ENCODE measurements at regions not wholly inside any gene's neighbourhood (a gene's known extent, or its start where the extent isn't known, plus 50 kb on each side); places are given as distances from the start of the nearest gene placed in this dataset.

DNA sequence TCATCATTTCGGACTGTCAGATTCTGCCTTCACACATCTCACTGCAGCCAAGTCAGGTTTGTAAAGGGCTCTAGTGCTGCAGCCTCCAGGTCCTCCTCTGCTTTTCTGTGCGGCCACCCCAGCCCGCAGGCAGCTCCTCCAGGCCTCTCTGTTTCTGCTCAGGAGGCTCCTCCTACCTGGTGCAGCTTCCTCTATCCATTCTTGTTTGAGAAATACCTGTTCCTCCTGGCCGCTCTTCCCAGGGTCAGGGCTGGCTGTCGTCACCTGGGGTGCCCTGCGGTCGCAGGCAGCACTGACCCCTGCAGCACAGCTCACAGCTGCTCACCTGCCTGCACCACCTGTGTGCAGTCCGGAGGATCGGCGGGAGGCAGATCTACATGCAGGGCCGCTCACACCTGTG is 387.7 kb upstream of the IRX4 start:
- no peaks in the 10 kb centered on the region for H3K36me3 ChIP-seq (ENCODE audit: control insufficient read depth in 1 of 2, insufficient read depth in 2 of 2, low read length in 2 of 2)
- no peak overlapping the region for H2AFZ ChIP-seq (ENCODE audit: low read depth, low read length, poor library complexity, severe bottlenecking)
- ATAC-seq (no peak), DNase-seq (ENCODE audit: low read depth, low spot score) (no peak)
- TF ChIP-seq YY1 (IDR thresholded peaks at IDR 0.05; ENCODE audit: extremely low read depth, insufficient replicate concordance, low read depth, low read length) (no peak), ATF3 (IDR thresholded peaks at IDR 0.05) (no peak)
- no peak overlapping the region for H3K4me2 ChIP-seq (ENCODE audit: low read length)
- ChIA-PET RAD21 (ENCODE audit: low non-redundant PET in 1 of 2, low total read pairs in 2 of 2, uncharacterized antibody in 2 of 2, unreplicated experiment in 2 of 2) (no interaction called here), POLR2A (no interaction called here), CTCF (no interaction called here)
- H3K4me1 ChIP-seq (ENCODE audit: control insufficient read depth in 1 of 2, insufficient read depth in 2 of 2, low read length in 2 of 2), result no peaks in the 10 kb centered on the region
- no peaks in the 10 kb centered on the region for H3K27me3 ChIP-seq (ENCODE audit: insufficient read depth, low read length)
- H3K4me3 ChIP-seq (replicated peaks in 1 of 2; ENCODE audit: low read depth in 1 of 2, low read length in 2 of 2), result no peak overlapping the region
- no peak overlapping the region for H3K9ac ChIP-seq (ENCODE audit: low read length)
- no peaks in the 10 kb centered on the region for H4K20me1 ChIP-seq (ENCODE audit: insufficient read depth)
- no peaks in the 10 kb centered on the region for H3K9me2 ChIP-seq (ENCODE audit: insufficient read depth)
- no TSS peak for BruUV-seq (replicated peaks)
- intact Hi-C loops (cut with micrococcal nuclease), result no loop called here
- no peaks in the 10 kb centered on the region for H3K9me3 ChIP-seq (ENCODE audit: control insufficient read depth in 1 of 2, insufficient read depth in 1 of 2, low read depth in 1 of 2, low read length in 2 of 2)
- no peaks in the 10 kb centered on the region for H3K79me2 ChIP-seq (ENCODE audit: insufficient read depth, low read length)
- H3K27ac ChIP-seq (ENCODE audit: low read depth, low read length), result no peak overlapping the region

DNA sequence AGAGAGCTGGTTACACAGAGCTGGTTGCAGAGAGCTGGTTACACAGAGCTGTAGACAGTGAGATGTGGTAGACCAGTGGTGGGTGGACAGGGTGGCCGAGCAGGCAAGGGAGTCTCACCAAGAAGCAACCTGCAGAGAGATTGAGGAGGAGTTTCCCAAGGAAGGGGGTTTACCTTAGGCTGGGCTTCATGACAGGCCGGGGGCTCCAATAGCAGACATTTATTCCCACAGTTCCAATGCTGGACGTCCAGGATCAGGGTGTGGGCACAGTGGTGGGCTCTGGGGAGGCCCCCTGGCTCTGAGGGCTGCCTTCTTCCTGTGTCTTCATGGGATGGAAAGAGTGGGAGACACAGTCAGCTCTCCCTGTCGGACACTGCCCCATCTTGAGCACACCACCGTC is 386.9 kb upstream of the IRX4 start:
- H3K36me3 ChIP-seq (ENCODE audit: control insufficient read depth in 1 of 2, insufficient read depth in 2 of 2, low read length in 2 of 2), result no peaks in the 10 kb centered on the region
- no peak overlapping the region for H2AFZ ChIP-seq (ENCODE audit: low read depth, low read length, poor library complexity, severe bottlenecking)
- DNase-seq (ENCODE audit: low read depth, low spot score), result no peak
- H3K4me1 ChIP-seq (ENCODE audit: control insufficient read depth in 1 of 2, insufficient read depth in 2 of 2, low read length in 2 of 2), result no peaks in the 10 kb centered on the region
- ChIA-PET CTCF (no interaction called here), RAD21 (ENCODE audit: low non-redundant PET in 1 of 2, low total read pairs in 2 of 2, uncharacterized antibody in 2 of 2, unreplicated experiment in 2 of 2) (no interaction called here), POLR2A (no interaction called here)
- BruUV-seq (replicated peaks), result no TSS peak
- intact Hi-C loops (cut with micrococcal nuclease), result no loop called here
- H3K9me2 ChIP-seq (ENCODE audit: insufficient read depth), result no peaks in the 10 kb centered on the region
- H3K27me3 ChIP-seq (ENCODE audit: insufficient read depth, low read length), result no peaks in the 10 kb centered on the region
- H3K4me2 ChIP-seq (ENCODE audit: low read length), result no peak overlapping the region
- H3K4me3 ChIP-seq (replicated peaks in 1 of 2; ENCODE audit: low read depth in 1 of 2, low read length in 2 of 2), result no peak overlapping the region
- no peaks in the 10 kb centered on the region for H3K79me2 ChIP-seq (ENCODE audit: insufficient read depth, low read length)
- no peaks in the 10 kb centered on the region for H3K9me3 ChIP-seq (ENCODE audit: control insufficient read depth in 1 of 2, insufficient read depth in 1 of 2, low read depth in 1 of 2, low read length in 2 of 2)
- H3K27ac ChIP-seq (ENCODE audit: low read depth, low read length), result no peak overlapping the region
- TF ChIP-seq EGR1 (IDR thresholded peaks at IDR 0.05; ENCODE audit: low read depth) (no peak), ZFX (IDR thresholded peaks at IDR 0.05) (no peak), JUND (IDR thresholded peaks at IDR 0.05) (no peak)
- no peak overlapping the region for H3K9ac ChIP-seq (ENCODE audit: low read length)
- no peaks in the 10 kb centered on the region for H4K20me1 ChIP-seq (ENCODE audit: insufficient read depth)
- no peak for ATAC-seq

Measured in HCT116 (cell line).